ENCODE measurements at regions not wholly inside any gene's neighbourhood (a gene's known extent, or its start where the extent isn't known, plus 50 kb on each side); places are given as distances from the start of the nearest gene placed in this dataset.
"Not testable (repeated sequence)": the region's sequence is repeated elsewhere in the genome, so short reads cannot be mapped to it uniquely, and the experiment has no call there.

- Histone ChIP-seq H3K36me3 (replicated peaks in 1 of 2) (no peaks in the 10 kb centered on the region), H3K27me3 (no peaks in the 10 kb centered on the region), H3K27ac (peak overlapping the region in 4 of 5 donors; percentile 52 to 85 (median 74)), H3K4me1 (replicated peaks in 1 of 2) (peaks cover 0 to 8% of the 10 kb centered on the region in 2 donors), H3K9me3 (replicated peaks in 1 of 3) (no peaks in the 10 kb centered on the region), H3K4me3 (no peak overlapping the region)
- peak in 6 of 7 donors; percentile 77 to 92 (median 86) for DNase-seq
- TF ChIP-seq CTCF (IDR thresholded peaks at IDR 0.05) (no peak), POLR2A (IDR thresholded peaks at IDR 0.05) (no peak)
- intact Hi-C loops (cut with DNase I), result no loop called here
- WGBS, 4 donors, result 61 to 71% (median 64%) methylated on average over 13 of the region's 13 CpGs
These were observed 83.3 kb upstream of the ID2 start for GRCh38 chr2:8598295-8599165.

GRCh38 chr2:8599421-8600242, 82.2 kb upstream of the ID2 start:
- no peak overlapping the region for H3K4me3 ChIP-seq
- intact Hi-C loops (cut with DNase I), result no loop called here
- TF ChIP-seq POLR2A (IDR thresholded peaks at IDR 0.05) (no peak), CTCF (IDR thresholded peaks at IDR 0.05) (no peak)
- peaks cover 0 to 8% of the 10 kb centered on the region in 2 donors for H3K4me1 ChIP-seq (replicated peaks in 1 of 2)
- H3K9me3 ChIP-seq (replicated peaks in 1 of 3), result no peaks in the 10 kb centered on the region
- H3K36me3 ChIP-seq (replicated peaks in 1 of 2), result no peaks in the 10 kb centered on the region
- H3K27ac ChIP-seq, result no peak overlapping the region
- H3K27me3 ChIP-seq, result no peaks in the 10 kb centered on the region
- DNase-seq, result no peak
- WGBS, 4 donors, result 89 to 95% (median 93%) methylated on average over 19 to 24 of the region's 24 CpGs

- Histone ChIP-seq H3K4me3 (no peak overlapping the region), H3K36me3 (replicated peaks in 1 of 2) (no peaks in the 10 kb centered on the region), H3K27me3 (no peaks in the 10 kb centered on the region), H3K9me3 (replicated peaks in 1 of 3) (no peaks in the 10 kb centered on the region), H3K27ac (no peak overlapping the region), H3K4me1 (replicated peaks in 1 of 2) (peaks cover 0 to 8% of the 10 kb centered on the region in 2 donors)
- intact Hi-C loops (cut with DNase I), result no loop called here
- WGBS, 4 donors, result 95 to 97% (median 96%) methylated on average over 7 to 14 of the region's 14 CpGs
- DNase-seq, result no peak
- TF ChIP-seq POLR2A (IDR thresholded peaks at IDR 0.05), result no peak
- no peak for TF ChIP-seq CTCF (IDR thresholded peaks at IDR 0.05)
These were observed 81.4 kb upstream of the ID2 start for GRCh38 chr2:8600456-8600855.

GRCh38 chr2:8602809-8603208, 79.0 kb upstream of the ID2 start:
- H3K27ac ChIP-seq, result no peak overlapping the region
- H3K27me3 ChIP-seq, result no peaks in the 10 kb centered on the region
- 78 to 89% (median 84%) methylated on average over 3 of the region's 3 CpGs for WGBS, 4 donors
- peaks cover 0 to 7% of the 10 kb centered on the region in 2 donors for H3K4me1 ChIP-seq (replicated peaks in 1 of 2)
- no peak for TF ChIP-seq POLR2A (IDR thresholded peaks at IDR 0.05)
- TF ChIP-seq CTCF (IDR thresholded peaks at IDR 0.05), result no peak
- no peak overlapping the region for H3K4me3 ChIP-seq
- no peak for DNase-seq
- no peaks in the 10 kb centered on the region for H3K9me3 ChIP-seq (replicated peaks in 1 of 3)
- H3K36me3 ChIP-seq (replicated peaks in 1 of 2), result no peaks in the 10 kb centered on the region
- intact Hi-C loops (cut with DNase I), result no loop called here

GRCh38 chr2:8603356-8603755, 78.5 kb upstream of the ID2 start:
- H3K36me3 ChIP-seq (replicated peaks in 1 of 2); H3K4me1 ChIP-seq (replicated peaks in 1 of 2); H3K27ac ChIP-seq; intact Hi-C loops (cut with DNase I); H3K9me3 ChIP-seq (replicated peaks in 1 of 3); H3K4me3 ChIP-seq; H3K27me3 ChIP-seq; DNase-seq: not testable (repeated sequence)
- WGBS, 4 donors, result 88 to 95% (median 90%) methylated on average over 4 of the region's 4 CpGs

Measured in adrenal gland (tissue), 9 donors.